Kidney (tissue), 13 donors: ENCODE measurements at regions not wholly inside any gene's neighbourhood (a gene's known extent, or its start where the extent isn't known, plus 50 kb on each side); places are given as distances from the start of the nearest gene placed in this dataset.

Source experiments
- DNase-seq, 5 donors: peaks; one replicate each; pipeline ENCODE4 v3.0.0-alpha.2; 2013 to 2020
- FAIRE-seq: peaks from 2 replicates; lab custom pipeline; 2012; peaks lifted over from hg19 to GRCh38; lab: Jason Lieb, UNC
- H3K27ac ChIP-seq, 2 donors: one replicate each; pipeline ENCODE4 v1.7.0; 2013; ENCODE audit warnings: low read depth in 2 of 2, low read length in 2 of 2, inconsistent platforms in 1 of 2
- H3K27me3 ChIP-seq: one replicate; pipeline ENCODE4 v1.7.1; 2013; ENCODE audit warnings: low read length, inconsistent platforms; ENCODE audit not compliant: control insufficient read depth, insufficient read depth
- H3K36me3 ChIP-seq, 3 donors: one replicate each; pipeline versions ENCODE4 v1.7.0 to v1.7.1; 2013; ENCODE audit warnings: low read length in 3 of 3, control low read depth in 1 of 3, inconsistent platforms in 1 of 3; ENCODE audit not compliant: insufficient read depth in 3 of 3, control insufficient read depth in 2 of 3
- H3K4me1 ChIP-seq, 3 donors: one replicate each; pipeline versions ENCODE4 v1.7.0 to v1.7.1; 2013; ENCODE audit warnings: low read length in 3 of 3, inconsistent platforms in 1 of 3, low read depth in 1 of 3; ENCODE audit not compliant: control insufficient read depth in 2 of 3, insufficient read depth in 2 of 3
- H3K4me3 ChIP-seq, 3 donors: one replicate each; pipeline versions ENCODE4 v1.7.0 to v1.8.1; 2013; ENCODE audit warnings: low read length in 3 of 3, control low read depth in 1 of 3, inconsistent platforms in 1 of 3
- H3K9ac ChIP-seq, 3 donors: one replicate each; pipeline versions ENCODE4 v1.7.0 to v1.7.1; 2013; ENCODE audit warnings: low read length in 3 of 3, control low read depth in 1 of 3, inconsistent platforms in 1 of 3
- H3K9me3 ChIP-seq, 3 donors: one replicate each; pipeline versions ENCODE4 v1.7.0 to v1.7.1; 2013; ENCODE audit warnings: low read length in 3 of 3, control low read depth in 1 of 3, inconsistent platforms in 1 of 3; ENCODE audit not compliant: control insufficient read depth in 2 of 3, insufficient read depth in 1 of 3
- intact Hi-C: fragments of 100-400 bp; cut with DNase I; formaldehyde crosslinking; loops from one replicate; pipeline ENCODE4 v1.11.1; 2022
- TF ChIP-seq, protein P1 (sequence below): IDR thresholded peaks from 3 replicates; pipeline ENCODE4 v1.5.1; 2012; ENCODE audit warnings: mild to moderate bottlenecking, moderate library complexity, borderline replicate concordance; ENCODE audit not compliant: insufficient read depth; ENCODE audit errors: extremely low read depth
- donor health status: control.
- donor health status: control.
- donor health status: control.
- donor health status: control.
- donor health status: control.
- donor health status: DM: yes; HTN: yes; CAD: no.
- donor health status: Normal renal cell carcinoma (clear cell type).

DNA sequence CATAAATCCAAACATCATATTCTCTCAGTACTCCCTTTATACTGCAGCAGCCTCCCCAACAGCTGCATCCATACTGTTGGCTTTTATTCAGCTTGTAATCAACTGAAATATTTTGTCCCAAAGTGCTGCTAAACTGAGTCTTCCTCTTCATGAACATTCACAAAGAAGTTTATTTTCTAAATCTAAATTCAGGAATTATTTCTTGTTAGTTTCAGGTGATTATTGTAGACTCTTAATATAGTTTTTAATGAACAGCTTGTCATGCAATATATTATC lies 269.3 kb upstream of the UBE2E2 start:
- Histone ChIP-seq H3K27ac (no peak overlapping the region), H3K4me1 (no peaks in the 10 kb centered on the region), H3K9ac (no peak overlapping the region), H3K36me3 (no peaks in the 10 kb centered on the region), H3K27me3 (no peaks in the 10 kb centered on the region), H3K9me3 (no peaks in the 10 kb centered on the region), H3K4me3 (no peak overlapping the region)
- FAIRE-seq (no peak), DNase-seq (peak in 2 of 5 donors; percentile 11 to 64)
- TF ChIP-seq, protein P1, sequence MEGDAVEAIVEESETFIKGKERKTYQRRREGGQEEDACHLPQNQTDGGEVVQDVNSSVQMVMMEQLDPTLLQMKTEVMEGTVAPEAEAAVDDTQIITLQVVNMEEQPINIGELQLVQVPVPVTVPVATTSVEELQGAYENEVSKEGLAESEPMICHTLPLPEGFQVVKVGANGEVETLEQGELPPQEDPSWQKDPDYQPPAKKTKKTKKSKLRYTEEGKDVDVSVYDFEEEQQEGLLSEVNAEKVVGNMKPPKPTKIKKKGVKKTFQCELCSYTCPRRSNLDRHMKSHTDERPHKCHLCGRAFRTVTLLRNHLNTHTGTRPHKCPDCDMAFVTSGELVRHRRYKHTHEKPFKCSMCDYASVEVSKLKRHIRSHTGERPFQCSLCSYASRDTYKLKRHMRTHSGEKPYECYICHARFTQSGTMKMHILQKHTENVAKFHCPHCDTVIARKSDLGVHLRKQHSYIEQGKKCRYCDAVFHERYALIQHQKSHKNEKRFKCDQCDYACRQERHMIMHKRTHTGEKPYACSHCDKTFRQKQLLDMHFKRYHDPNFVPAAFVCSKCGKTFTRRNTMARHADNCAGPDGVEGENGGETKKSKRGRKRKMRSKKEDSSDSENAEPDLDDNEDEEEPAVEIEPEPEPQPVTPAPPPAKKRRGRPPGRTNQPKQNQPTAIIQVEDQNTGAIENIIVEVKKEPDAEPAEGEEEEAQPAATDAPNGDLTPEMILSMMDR = no peak
- intact Hi-C loops = no loop called here

DNA sequence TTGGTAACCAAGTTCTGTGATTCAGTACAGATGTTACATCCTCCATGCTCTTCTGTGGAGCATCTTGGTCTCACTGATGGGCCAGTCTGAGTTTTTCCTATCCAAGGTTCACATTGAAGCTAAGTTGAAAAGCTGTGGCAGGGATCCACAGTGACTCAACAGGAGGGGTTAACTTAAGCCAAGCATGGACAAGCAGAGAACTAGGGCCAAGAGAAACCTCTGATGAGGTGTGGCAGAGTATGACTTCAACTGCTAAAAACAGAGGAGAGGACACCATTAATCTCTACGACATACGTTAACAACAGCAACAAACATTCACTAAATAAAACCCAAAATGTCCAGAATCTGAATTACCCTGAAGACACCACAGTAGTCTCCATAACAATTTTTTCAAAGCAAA lies 268.1 kb upstream of the UBE2E2 start:
- H3K9me3 ChIP-seq = no peaks in the 10 kb centered on the region
- intact Hi-C loops = no loop called here
- DNase-seq = no peak

DNA sequence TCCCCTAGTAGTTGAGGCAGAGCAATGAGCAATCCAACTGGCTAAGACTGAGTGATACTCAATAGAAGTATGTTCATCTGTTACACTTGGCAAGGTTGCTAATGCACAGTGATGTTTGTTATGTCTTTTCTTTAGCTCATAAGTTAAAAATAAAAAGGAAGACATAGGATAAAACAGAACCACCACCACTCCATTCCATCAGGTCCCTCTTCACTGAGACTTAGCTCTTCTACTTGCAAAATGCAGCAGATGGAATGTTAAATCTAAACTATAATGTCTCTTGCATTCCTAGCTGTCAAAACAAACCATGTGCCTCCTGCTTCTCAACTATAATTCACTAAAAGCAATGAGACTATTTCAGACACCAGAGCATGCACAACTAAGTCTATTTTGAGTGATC lies 265.6 kb upstream of the UBE2E2 start:
- FAIRE-seq = no peak
- DNase-seq = peak in 2 of 5 donors; percentile 12 to 27
- H3K4me1 ChIP-seq = no peaks in the 10 kb centered on the region
- H3K4me3 ChIP-seq = no peak overlapping the region
- H3K27ac ChIP-seq = no peak overlapping the region
- no peaks in the 10 kb centered on the region for H3K27me3 ChIP-seq
- TF ChIP-seq, protein P1 = no peak
- H3K36me3 ChIP-seq = no peaks in the 10 kb centered on the region
- no peak overlapping the region for H3K9ac ChIP-seq
- no peaks in the 10 kb centered on the region for H3K9me3 ChIP-seq
- intact Hi-C loops = no loop called here

More for the DNA sequence above, 268.1 kb upstream of the UBE2E2 start:
- H3K4me1 ChIP-seq = no peaks in the 10 kb centered on the region
- H3K27me3 ChIP-seq = no peaks in the 10 kb centered on the region
- no peak overlapping the region for H3K9ac ChIP-seq
- H3K27ac ChIP-seq = no peak overlapping the region
- H3K36me3 ChIP-seq = no peaks in the 10 kb centered on the region
- TF ChIP-seq, protein P1 = no peak
- H3K4me3 ChIP-seq = no peak overlapping the region
- no peak for FAIRE-seq

DNA sequence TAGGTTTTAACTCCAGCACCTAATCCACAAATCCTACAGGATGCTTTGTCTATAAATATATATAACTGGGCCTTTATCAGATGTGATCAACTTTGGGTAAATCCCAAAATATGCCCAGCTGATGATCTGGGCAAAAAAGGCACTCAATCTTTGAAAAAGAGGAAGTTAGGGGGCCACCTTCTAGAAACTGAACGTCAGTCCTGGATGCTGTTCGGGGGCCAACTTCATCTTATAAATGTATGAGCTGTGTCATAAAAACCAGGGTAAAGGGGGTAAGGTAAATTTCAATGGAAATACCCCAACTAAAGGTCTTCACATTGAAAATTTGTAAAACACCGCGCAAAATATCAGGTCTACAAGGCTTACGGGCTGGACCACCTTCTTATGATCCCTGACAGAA lies 264.4 kb upstream of the UBE2E2 start:
- no peak overlapping the region for H3K27ac ChIP-seq
- no peak for DNase-seq

More for the DNA sequence above, 264.4 kb upstream of the UBE2E2 start:
- intact Hi-C loops = no loop called here
- Histone ChIP-seq H3K36me3 (no peaks in the 10 kb centered on the region), H3K9ac (no peak overlapping the region), H3K27me3 (no peaks in the 10 kb centered on the region), H3K4me1 (no peaks in the 10 kb centered on the region), H3K9me3 (no peaks in the 10 kb centered on the region), H3K4me3 (no peak overlapping the region)
- no peak for FAIRE-seq
- TF ChIP-seq, protein P1 = no peak
